RWPE2 (cell line): ENCODE measurements at regions not wholly inside any gene's neighbourhood (a gene's known extent, or its start where the extent isn't known, plus 50 kb on each side); places are given as distances from the start of the nearest gene placed in this dataset.

Experiments used
- ATAC-seq: fragments of 200-7000 bp; cut with Tn5 transposase; 3 replicates; pipeline ENCODE4 v1.9.1; 2021; ENCODE audit warnings: low read depth
- DNase-seq: peaks from one replicate; pipeline ENCODE4 v3.0.0-alpha.2; 2020; ENCODE audit warnings: low spot score
- H3K27ac ChIP-seq: fragments of 450-650 bp; 2 replicates; pipeline ENCODE4 v1.5.1; 2017; ENCODE audit warnings: mild to moderate bottlenecking; ENCODE audit not compliant: poor library complexity, severe bottlenecking
- H3K27me3 ChIP-seq: fragments of 250-450 bp; sonication (Bioruptor Pico); 2 replicates; pipeline ENCODE4 v1.5.1; 2021; ENCODE audit warnings: mild to moderate bottlenecking, moderate library complexity; ENCODE audit not compliant: insufficient read depth, poor library complexity, severe bottlenecking
- H3K36me3 ChIP-seq: fragments of 250-450 bp; sonication (Bioruptor Pico); 2 replicates; pipeline ENCODE4 v1.5.1; 2020; ENCODE audit warnings: low read depth, mild to moderate bottlenecking, moderate library complexity
- H3K4me1 ChIP-seq: fragments of 250-450 bp; sonication (Bioruptor Pico); 2 replicates; pipeline ENCODE4 v1.5.1; 2021; ENCODE audit warnings: mild to moderate bottlenecking, moderate library complexity; ENCODE audit not compliant: insufficient read depth, poor library complexity, severe bottlenecking
- H3K4me3 ChIP-seq: fragments of 250-450 bp; sonication (Bioruptor Pico); 2 replicates; pipeline ENCODE4 v1.5.1; 2021; ENCODE audit warnings: mild to moderate bottlenecking, moderate library complexity; ENCODE audit not compliant: severe bottlenecking
- H3K9me3 ChIP-seq: fragments of 250-450 bp; sonication (Bioruptor Pico); 2 replicates; pipeline ENCODE4 v1.5.1; 2021; ENCODE audit warnings: mild to moderate bottlenecking, moderate library complexity; ENCODE audit not compliant: severe bottlenecking
- TF ChIP-seq, protein P1 (sequence below): fragments of 450-650 bp; IDR thresholded peaks from one replicate; pipeline ENCODE4 v1.5.1; 2017; ENCODE audit warnings: mild to moderate bottlenecking, moderate library complexity; ENCODE audit not compliant: poor library complexity, severe bottlenecking

DNA sequence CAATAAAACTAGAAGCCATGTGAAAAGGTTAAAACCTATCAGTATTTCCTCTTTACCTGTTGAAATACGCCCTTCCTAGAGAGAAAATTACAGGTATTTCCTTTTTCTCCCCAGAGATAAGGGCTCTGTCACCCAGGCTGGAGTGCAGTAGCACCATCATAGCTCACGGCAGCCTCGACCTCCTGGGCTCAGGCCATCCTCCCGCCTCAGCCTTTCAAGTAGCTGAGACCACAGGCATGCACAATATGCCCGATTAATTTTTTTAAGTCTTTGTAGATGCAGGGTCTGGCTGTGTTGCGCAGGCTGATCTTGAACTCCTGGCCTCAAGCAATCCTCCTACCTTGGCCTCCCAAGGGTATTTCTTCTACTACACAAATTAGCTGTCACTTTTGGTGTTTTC is 154.4 kb downstream of the HNRNPD start:
- Histone ChIP-seq H3K36me3 (no peaks in the 10 kb centered on the region), H3K4me3 (no peak overlapping the region), H3K9me3 (peaks cover 2% of the 10 kb centered on the region), H3K27me3 (no peaks in the 10 kb centered on the region), H3K27ac (no peak overlapping the region), H3K4me1 (no peaks in the 10 kb centered on the region)
- no peak for DNase-seq
- TF ChIP-seq, protein P1, sequence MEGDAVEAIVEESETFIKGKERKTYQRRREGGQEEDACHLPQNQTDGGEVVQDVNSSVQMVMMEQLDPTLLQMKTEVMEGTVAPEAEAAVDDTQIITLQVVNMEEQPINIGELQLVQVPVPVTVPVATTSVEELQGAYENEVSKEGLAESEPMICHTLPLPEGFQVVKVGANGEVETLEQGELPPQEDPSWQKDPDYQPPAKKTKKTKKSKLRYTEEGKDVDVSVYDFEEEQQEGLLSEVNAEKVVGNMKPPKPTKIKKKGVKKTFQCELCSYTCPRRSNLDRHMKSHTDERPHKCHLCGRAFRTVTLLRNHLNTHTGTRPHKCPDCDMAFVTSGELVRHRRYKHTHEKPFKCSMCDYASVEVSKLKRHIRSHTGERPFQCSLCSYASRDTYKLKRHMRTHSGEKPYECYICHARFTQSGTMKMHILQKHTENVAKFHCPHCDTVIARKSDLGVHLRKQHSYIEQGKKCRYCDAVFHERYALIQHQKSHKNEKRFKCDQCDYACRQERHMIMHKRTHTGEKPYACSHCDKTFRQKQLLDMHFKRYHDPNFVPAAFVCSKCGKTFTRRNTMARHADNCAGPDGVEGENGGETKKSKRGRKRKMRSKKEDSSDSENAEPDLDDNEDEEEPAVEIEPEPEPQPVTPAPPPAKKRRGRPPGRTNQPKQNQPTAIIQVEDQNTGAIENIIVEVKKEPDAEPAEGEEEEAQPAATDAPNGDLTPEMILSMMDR, result no peak
- no peak for ATAC-seq

DNA sequence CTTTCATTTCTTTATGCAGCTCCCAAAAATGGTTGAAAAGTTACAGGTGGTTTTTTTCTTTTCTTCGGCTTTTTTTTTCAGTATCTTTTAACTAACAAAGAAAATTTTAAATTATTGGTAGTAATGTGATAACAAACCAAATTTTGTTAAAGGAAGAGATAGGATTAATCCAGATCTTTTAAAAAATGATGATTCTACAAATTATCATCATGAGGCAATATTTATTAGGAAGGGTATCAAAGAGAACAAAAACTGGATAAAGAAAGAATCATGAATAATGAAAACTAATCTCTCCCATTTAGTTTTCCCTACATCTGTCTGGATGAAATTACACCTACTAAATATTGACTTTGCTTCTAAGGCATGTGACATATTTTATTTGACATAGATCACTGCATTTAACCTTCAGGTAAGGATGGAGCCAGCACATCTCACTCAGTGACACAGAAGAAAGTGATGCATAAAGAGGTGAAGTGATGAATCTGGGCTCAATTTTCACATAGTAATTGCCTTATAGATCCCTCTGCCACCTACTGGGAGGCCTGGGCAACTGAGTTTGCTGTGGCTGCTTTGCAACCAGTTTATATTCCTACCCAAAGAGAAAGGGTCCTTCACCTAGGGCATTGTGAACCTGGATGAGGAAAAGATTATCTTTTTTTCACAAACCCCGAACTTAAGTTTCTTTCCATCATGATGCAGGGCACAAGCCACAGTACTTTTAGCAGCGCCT is 155.6 kb downstream of the HNRNPD start:
- H3K4me1 ChIP-seq, result no peaks in the 10 kb centered on the region
- no peaks in the 10 kb centered on the region for H3K27me3 ChIP-seq
- no peak for DNase-seq
- ATAC-seq, result peak; percentile 61; the same call in 1 of the 3 replicates
- TF ChIP-seq, protein P1, result peak; percentile 45
- no peaks in the 10 kb centered on the region for H3K36me3 ChIP-seq
- no peak overlapping the region for H3K4me3 ChIP-seq
- H3K27ac ChIP-seq, result no peak overlapping the region
- peaks cover 2% of the 10 kb centered on the region for H3K9me3 ChIP-seq

DNA sequence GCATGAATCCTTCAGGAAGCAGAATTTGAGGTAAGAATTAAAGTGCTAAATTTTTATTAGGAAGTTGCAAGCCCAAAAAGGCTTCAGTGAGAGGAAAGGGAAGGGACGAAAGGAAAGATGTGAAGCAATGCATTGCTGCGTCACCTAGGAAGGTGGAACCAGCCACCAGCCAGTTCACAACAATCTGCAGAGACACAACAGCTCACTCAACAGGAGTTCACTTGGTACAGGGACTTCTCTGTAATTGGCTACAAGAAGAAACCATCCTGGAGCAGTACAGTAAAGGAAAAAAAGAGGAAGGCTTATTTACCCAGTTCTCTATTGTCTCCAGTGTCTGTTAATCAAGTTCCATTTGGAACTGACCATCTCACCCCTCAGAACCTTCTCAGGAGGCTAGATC is 157.6 kb downstream of the HNRNPD start:
- H3K27ac ChIP-seq, result no peak overlapping the region
- H3K36me3 ChIP-seq, result no peaks in the 10 kb centered on the region
- ATAC-seq (no peak), DNase-seq (no peak)
- H3K9me3 ChIP-seq, result peaks cover 2% of the 10 kb centered on the region
- no peaks in the 10 kb centered on the region for H3K27me3 ChIP-seq
- TF ChIP-seq, protein P1, result no peak
- no peaks in the 10 kb centered on the region for H3K4me1 ChIP-seq
- H3K4me3 ChIP-seq, result no peak overlapping the region

DNA sequence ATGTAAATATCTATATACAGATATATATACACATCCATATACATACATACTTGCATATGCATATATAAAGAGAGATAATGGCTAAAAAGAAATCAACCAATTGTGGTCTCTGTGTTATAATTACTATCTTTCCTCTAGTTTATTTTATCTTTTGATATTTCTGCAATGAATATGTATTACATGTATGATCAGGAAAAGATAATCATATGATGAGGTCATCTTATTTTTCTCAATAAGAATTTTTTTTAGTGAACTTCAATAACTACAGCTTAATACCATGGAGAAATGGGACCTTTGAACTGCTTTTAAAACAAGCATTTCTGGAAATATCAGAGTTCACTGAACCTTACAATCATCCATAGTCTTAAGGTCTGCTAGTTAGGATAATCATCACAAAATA is 158.0 kb downstream of the HNRNPD start:
- Histone ChIP-seq H3K27me3 (no peaks in the 10 kb centered on the region), H3K9me3 (peaks cover 2% of the 10 kb centered on the region), H3K27ac (no peak overlapping the region), H3K4me1 (no peaks in the 10 kb centered on the region), H3K4me3 (no peak overlapping the region), H3K36me3 (no peaks in the 10 kb centered on the region)
- no peak for ATAC-seq
- DNase-seq, result no peak
- TF ChIP-seq, protein P1, result no peak

DNA sequence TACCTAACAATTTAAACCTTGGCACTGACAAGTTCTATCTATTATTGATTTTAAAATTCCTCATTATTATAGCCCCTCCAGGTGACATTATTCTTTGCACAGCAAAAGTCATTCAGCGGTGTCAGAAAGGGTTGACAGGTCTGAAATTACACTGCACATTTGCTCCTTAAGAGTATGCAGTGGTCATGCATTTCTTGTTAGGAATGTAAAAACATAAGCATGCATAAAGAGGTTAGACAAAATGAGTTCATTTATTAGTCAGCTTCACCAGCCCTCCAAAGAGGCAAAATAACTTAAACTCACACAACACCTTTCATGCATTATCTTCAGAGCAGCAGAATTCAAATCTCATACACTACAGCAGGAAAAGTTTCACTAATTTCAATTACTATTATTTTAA is 158.8 kb downstream of the HNRNPD start:
- TF ChIP-seq, protein P1, result no peak
- H3K4me1 ChIP-seq, result no peaks in the 10 kb centered on the region
- no peak for DNase-seq
- H3K4me3 ChIP-seq, result no peak overlapping the region
- H3K27ac ChIP-seq, result no peak overlapping the region
- ATAC-seq, result no peak
- peaks cover 2% of the 10 kb centered on the region for H3K9me3 ChIP-seq
- no peaks in the 10 kb centered on the region for H3K27me3 ChIP-seq
- H3K36me3 ChIP-seq, result no peaks in the 10 kb centered on the region
